DOHH2 (cell line): ENCODE measurements at regions not wholly inside any gene's neighbourhood (a gene's known extent, or its start where the extent isn't known, plus 50 kb on each side); places are given as distances from the start of the nearest gene placed in this dataset.

Experiments
- H3F3A ChIP-seq: fragments of 200-600 bp; sonication (generic), shearing (Covaris generic); 2 replicates; pipeline ENCODE4 v1.6.0; 2016; ENCODE audit warnings: antibody characterized with exemption, mild to moderate bottlenecking; ENCODE audit not compliant: control insufficient read depth, insufficient read depth
- H3K27ac ChIP-seq: fragments of 200-600 bp; sonication (generic); 2 replicates; pipeline ENCODE4 v1.5.1; 2014; ENCODE audit warnings: low read depth, mild to moderate bottlenecking, low read length, moderate library complexity
- H3K27me3 ChIP-seq: fragments of 200-600 bp; sonication (generic); 2 replicates; pipeline ENCODE4 v1.6.1; 2014; ENCODE audit warnings: mild to moderate bottlenecking, low read length, mixed read lengths; ENCODE audit not compliant: control insufficient read depth
- H3K36me3 ChIP-seq: fragments of 200-600 bp; sonication (generic); 2 replicates; pipeline ENCODE4 v1.6.1; 2014; ENCODE audit warnings: mild to moderate bottlenecking, low read length, moderate library complexity, mixed read lengths; ENCODE audit not compliant: control insufficient read depth
- H3K4me1 ChIP-seq: fragments of 200-600 bp; sonication (generic); 2 replicates; pipeline ENCODE4 v1.6.1; 2014; ENCODE audit warnings: mild to moderate bottlenecking, low read length, mixed read lengths; ENCODE audit not compliant: control insufficient read depth
- H3K4me2 ChIP-seq: fragments of 200-600 bp; sonication (generic); 2 replicates; pipeline ENCODE4 v1.6.0; 2014; ENCODE audit warnings: mild to moderate bottlenecking, low read length, moderate library complexity
- H3K4me3 ChIP-seq: fragments of 200-600 bp; sonication (generic); 2 replicates; pipeline ENCODE4 v1.5.1; 2014; ENCODE audit warnings: mild to moderate bottlenecking, low read length, mixed read lengths
- H3K79me2 ChIP-seq: fragments of 200-600 bp; sonication (generic); 2 replicates; pipeline ENCODE4 v1.6.1; 2014; ENCODE audit warnings: mild to moderate bottlenecking, low read length, mixed read lengths; ENCODE audit not compliant: control insufficient read depth
- H3K9me2 ChIP-seq: fragments of 200-600 bp; sonication (generic); replicated peaks from 2 replicates; pipeline ENCODE4 v1.6.1; 2014; ENCODE audit warnings: mild to moderate bottlenecking, low read length, mixed read lengths; ENCODE audit not compliant: control insufficient read depth
- H3K9me3 ChIP-seq: fragments of 200-600 bp; sonication (generic); 2 replicates; pipeline ENCODE4 v1.6.1; 2014; ENCODE audit warnings: antibody characterized with exemption, low read length, mixed read lengths; ENCODE audit not compliant: control insufficient read depth, insufficient read depth
- H4K20me1 ChIP-seq: fragments of 200-600 bp; sonication (generic); 2 replicates; pipeline ENCODE4 v1.6.0; 2014; ENCODE audit warnings: low read depth, mild to moderate bottlenecking, antibody characterized with exemption, low read length, moderate library complexity; ENCODE audit not compliant: control insufficient read depth, insufficient read depth
- EZH2phosphoT487 ChIP-seq: fragments of 200-600 bp; sonication (generic); IDR thresholded peaks from 2 replicates; pipeline ENCODE4 v1.6.1; 2017; ENCODE audit warnings: borderline replicate concordance, mild to moderate bottlenecking, antibody characterized with exemption, low read length, moderate library complexity, mixed read lengths
- TF ChIP-seq, protein P1 (sequence below): fragments of 200-600 bp; sonication (generic); IDR thresholded peaks from one replicate; pipeline ENCODE4 v1.5.1; 2014; ENCODE audit warnings: antibody characterized with exemption, mild to moderate bottlenecking, low read depth, low read length; ENCODE audit not compliant: poor library complexity, severe bottlenecking

DNA sequence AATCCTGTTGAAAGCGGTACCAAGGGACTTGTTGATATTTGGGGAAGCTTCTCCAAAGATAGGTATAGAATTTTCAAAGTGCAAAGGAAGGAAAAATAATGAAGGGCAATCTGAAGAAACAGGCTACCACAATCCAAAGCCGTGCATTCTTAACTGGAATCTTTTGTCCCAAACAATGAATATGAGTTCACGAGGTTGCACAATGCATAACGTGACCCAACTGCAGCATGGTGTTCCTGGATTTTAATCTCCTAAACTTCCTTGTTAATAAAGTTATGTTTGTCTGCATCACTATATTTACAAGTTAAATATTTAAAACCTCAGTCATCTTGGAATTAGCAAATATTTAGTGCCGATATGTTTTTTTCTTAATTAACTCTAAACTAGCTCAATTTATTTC, 203.7 kb downstream of the WDR11 start:
- H3K4me2 ChIP-seq = no peak overlapping the region
- H3K79me2 ChIP-seq = no peaks in the 10 kb centered on the region
- H3K27ac ChIP-seq = no peak overlapping the region
- TF ChIP-seq, protein P1, sequence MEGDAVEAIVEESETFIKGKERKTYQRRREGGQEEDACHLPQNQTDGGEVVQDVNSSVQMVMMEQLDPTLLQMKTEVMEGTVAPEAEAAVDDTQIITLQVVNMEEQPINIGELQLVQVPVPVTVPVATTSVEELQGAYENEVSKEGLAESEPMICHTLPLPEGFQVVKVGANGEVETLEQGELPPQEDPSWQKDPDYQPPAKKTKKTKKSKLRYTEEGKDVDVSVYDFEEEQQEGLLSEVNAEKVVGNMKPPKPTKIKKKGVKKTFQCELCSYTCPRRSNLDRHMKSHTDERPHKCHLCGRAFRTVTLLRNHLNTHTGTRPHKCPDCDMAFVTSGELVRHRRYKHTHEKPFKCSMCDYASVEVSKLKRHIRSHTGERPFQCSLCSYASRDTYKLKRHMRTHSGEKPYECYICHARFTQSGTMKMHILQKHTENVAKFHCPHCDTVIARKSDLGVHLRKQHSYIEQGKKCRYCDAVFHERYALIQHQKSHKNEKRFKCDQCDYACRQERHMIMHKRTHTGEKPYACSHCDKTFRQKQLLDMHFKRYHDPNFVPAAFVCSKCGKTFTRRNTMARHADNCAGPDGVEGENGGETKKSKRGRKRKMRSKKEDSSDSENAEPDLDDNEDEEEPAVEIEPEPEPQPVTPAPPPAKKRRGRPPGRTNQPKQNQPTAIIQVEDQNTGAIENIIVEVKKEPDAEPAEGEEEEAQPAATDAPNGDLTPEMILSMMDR = no peak
- no peak for TF ChIP-seq EZH2phosphoT487
- H3K36me3 ChIP-seq = no peaks in the 10 kb centered on the region
- H3K4me1 ChIP-seq = no peaks in the 10 kb centered on the region
- no peaks in the 10 kb centered on the region for H3K9me2 ChIP-seq
- no peaks in the 10 kb centered on the region for H3F3A ChIP-seq
- no peak overlapping the region for H3K4me3 ChIP-seq
- H3K27me3 ChIP-seq = no peaks in the 10 kb centered on the region
- H3K9me3 ChIP-seq = no peaks in the 10 kb centered on the region
- no peaks in the 10 kb centered on the region for H4K20me1 ChIP-seq

DNA sequence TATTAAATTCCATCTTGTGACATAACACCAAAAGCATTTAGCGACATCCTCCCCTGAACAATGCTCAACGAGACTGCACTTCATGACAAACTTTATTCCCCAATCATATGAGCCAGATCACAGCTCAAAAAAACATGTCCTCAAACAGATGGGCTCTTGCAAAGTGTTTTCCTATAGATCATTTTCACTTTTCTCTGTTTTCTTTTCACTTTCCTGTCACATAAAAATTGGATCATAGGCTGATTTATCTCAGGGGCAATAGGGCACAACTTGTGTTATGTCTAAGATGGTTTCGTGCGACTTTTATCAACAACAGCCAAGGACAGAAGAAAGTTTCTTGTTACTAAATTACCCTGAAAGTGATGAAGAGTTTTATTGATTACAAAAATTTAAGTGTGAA, 206.1 kb downstream of the WDR11 start:
- Histone ChIP-seq H3K9me2 (no peaks in the 10 kb centered on the region), H3K27ac (no peak overlapping the region), H3K4me1 (no peaks in the 10 kb centered on the region), H3K79me2 (no peaks in the 10 kb centered on the region), H3K4me2 (no peak overlapping the region), H3F3A (no peaks in the 10 kb centered on the region), H3K36me3 (no peaks in the 10 kb centered on the region), H3K9me3 (no peaks in the 10 kb centered on the region), H3K27me3 (no peaks in the 10 kb centered on the region), H3K4me3 (no peak overlapping the region), H4K20me1 (no peaks in the 10 kb centered on the region)
- no peak for TF ChIP-seq EZH2phosphoT487
- TF ChIP-seq, protein P1 = no peak

DNA sequence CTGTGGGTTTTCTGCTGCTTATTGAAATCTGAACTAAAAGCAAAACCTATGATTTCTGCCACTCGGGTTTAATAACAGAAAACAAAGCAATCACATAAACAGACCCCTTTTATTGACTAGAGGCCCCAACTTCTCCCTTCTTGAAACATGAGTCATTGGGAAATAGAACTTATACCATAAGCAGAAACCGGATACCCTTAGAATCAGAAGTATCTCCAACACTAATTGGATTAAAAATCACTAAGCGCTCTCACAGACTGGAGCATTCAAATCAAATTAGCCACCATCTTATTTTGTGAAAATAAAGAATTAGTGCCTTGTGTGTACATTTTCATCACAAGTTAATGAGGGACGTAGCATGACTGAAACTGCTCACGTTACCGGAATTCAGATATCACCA, 206.9 kb downstream of the WDR11 start:
- H3K79me2 ChIP-seq = no peaks in the 10 kb centered on the region
- H3K9me2 ChIP-seq = no peaks in the 10 kb centered on the region
- H3K27ac ChIP-seq = no peak overlapping the region
- no peaks in the 10 kb centered on the region for H3K9me3 ChIP-seq
- no peaks in the 10 kb centered on the region for H4K20me1 ChIP-seq
- TF ChIP-seq EZH2phosphoT487 = no peak
- TF ChIP-seq, protein P1 = no peak
- H3F3A ChIP-seq = no peaks in the 10 kb centered on the region
- no peak overlapping the region for H3K4me3 ChIP-seq
- no peaks in the 10 kb centered on the region for H3K4me1 ChIP-seq
- no peak overlapping the region for H3K4me2 ChIP-seq
- no peaks in the 10 kb centered on the region for H3K27me3 ChIP-seq
- no peaks in the 10 kb centered on the region for H3K36me3 ChIP-seq

DNA sequence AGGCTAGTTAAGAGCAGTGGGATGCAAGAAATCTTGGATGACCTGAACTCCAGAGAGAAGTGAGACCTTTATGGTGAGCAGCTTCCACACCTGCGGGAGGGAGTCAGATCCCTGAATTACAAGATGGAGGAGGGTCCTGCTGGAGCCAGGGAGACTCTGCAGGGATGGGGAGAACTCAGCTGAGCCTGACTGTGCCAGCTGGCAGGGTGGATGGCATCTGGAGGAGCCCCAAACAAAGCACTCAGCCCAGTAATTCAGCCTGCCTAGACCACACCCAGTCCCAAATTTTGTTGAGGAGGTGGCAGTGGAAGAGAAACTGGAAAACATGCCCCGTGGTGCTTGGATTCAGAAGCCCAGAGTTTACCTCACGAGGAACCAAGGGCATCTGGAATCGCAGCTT, 208.2 kb downstream of the WDR11 start:
- TF ChIP-seq EZH2phosphoT487 = no peak
- TF ChIP-seq, protein P1 = no peak
- H4K20me1 ChIP-seq = no peaks in the 10 kb centered on the region
- no peak overlapping the region for H3K27ac ChIP-seq
- H3K4me3 ChIP-seq = no peak overlapping the region
- H3K4me2 ChIP-seq = no peak overlapping the region
- no peaks in the 10 kb centered on the region for H3K36me3 ChIP-seq
- H3K9me3 ChIP-seq = no peaks in the 10 kb centered on the region
- no peaks in the 10 kb centered on the region for H3K79me2 ChIP-seq
- no peaks in the 10 kb centered on the region for H3K9me2 ChIP-seq
- H3K27me3 ChIP-seq = no peaks in the 10 kb centered on the region
- H3K4me1 ChIP-seq = no peaks in the 10 kb centered on the region
- H3F3A ChIP-seq = no peaks in the 10 kb centered on the region
